HCT116 (cell line): ENCODE measurements at regions not wholly inside any gene's neighbourhood (a gene's known extent, or its start where the extent isn't known, plus 50 kb on each side); places are given as distances from the start of the nearest gene placed in this dataset.

ENCODE experiments used
- ATAC-seq: fragments of 200-7000 bp; cut with Tn5 transposase; 2 replicates; pipeline ENCODE4 v1.9.1; 2020; ENCODE audit warnings: mild to moderate bottlenecking, moderate library complexity
- BruUV-seq: library from RNA; stranded (reverse); fragments of 400-500 nt; replicated peaks from 2 replicates; lab custom pipeline; 2021; lab: Mats Ljungman, UMichigan
- CTCF ChIA-PET: fragments of 300-600 bp; sonication (Branson Sonifier 250); formaldehyde crosslinking; loops from one replicate; lab custom pipeline; 2021; ENCODE audit warnings: antibody characterized with exemption; lab: Charles Lee
- POLR2A ChIA-PET: fragments of 300-600, 350-600 bp; sonication (Branson Sonifier 250); formaldehyde crosslinking; loops from one replicate; lab custom pipeline; 2021; ENCODE audit warnings: antibody characterized with exemption; lab: Charles Lee
- RAD21 ChIA-PET, 2 experiments: fragments of 300-600 bp; sonication (Branson Sonifier 250); formaldehyde crosslinking; loops; one replicate each; lab custom pipeline; 2023; ENCODE audit warnings: low total read pairs in 2 of 2; ENCODE audit not compliant: uncharacterized antibody in 2 of 2, unreplicated experiment in 2 of 2, low non-redundant PET in 1 of 2; lab: Charles Lee
- DNase-seq: peaks from one replicate; pipeline ENCODE4 v3.0.0-alpha.2; 2010; ENCODE audit warnings: low read depth, low spot score
- H2AFZ ChIP-seq: fragments of 200-600 bp; shearing (Covaris generic), sonication (generic); 2 replicates; pipeline ENCODE4 v1.6.1; 2017; ENCODE audit warnings: low read depth, mixed run types, mixed read lengths, antibody characterized with exemption, low read length; ENCODE audit not compliant: poor library complexity, severe bottlenecking
- H3K27ac ChIP-seq: 2 replicates; pipeline ENCODE4 v1.5.1; 2012; ENCODE audit warnings: low read depth, low read length
- H3K27me3 ChIP-seq: fragments of 200-600 bp; sonication (generic); 2 replicates; pipeline ENCODE4 v1.6.1; 2016; ENCODE audit warnings: mixed run types, low read length, mixed read lengths; ENCODE audit not compliant: insufficient read depth
- H3K36me3 ChIP-seq, 2 experiments: fragments of 200-500 bp in 1 of 2; fragments of 200-600 bp in 1 of 2; sonication (Bioruptor generic) in 1 of 2; sonication (generic) in 1 of 2; 2 replicates each; pipeline versions ENCODE4 v1.5.1 to v1.6.1; 2014 to 2016; ENCODE audit warnings: low read length in 2 of 2, inconsistent platforms in 1 of 2, mixed read lengths in 1 of 2, mixed run types in 1 of 2; ENCODE audit not compliant: insufficient read depth in 2 of 2, control insufficient read depth in 1 of 2
- H3K4me1 ChIP-seq, 2 experiments: fragments of 200-600 bp in 1 of 2; sonication (generic) in 1 of 2; 2 replicates each; pipeline versions ENCODE4 v1.5.1 to v1.6.1; 2012 to 2017; ENCODE audit warnings: low read length in 2 of 2, inconsistent platforms in 1 of 2, mild to moderate bottlenecking in 1 of 2, mixed read lengths in 1 of 2, mixed run types in 1 of 2, moderate library complexity in 1 of 2; ENCODE audit not compliant: insufficient read depth in 2 of 2, control insufficient read depth in 1 of 2
- H3K4me2 ChIP-seq: fragments of 200-600 bp; sonication (generic); 2 replicates; pipeline ENCODE4 v1.6.1; 2017; ENCODE audit warnings: mixed run types, low read length, mixed read lengths
- H3K4me3 ChIP-seq, 2 experiments: fragments of 200-600 bp in 1 of 2; sonication (generic) in 1 of 2; replicated peaks in 1 of 2; 2 replicates each; pipeline ENCODE4 v1.5.1; 2011 to 2016; ENCODE audit warnings: low read length in 2 of 2, control low read depth in 1 of 2, low read depth in 1 of 2, mild to moderate bottlenecking in 1 of 2, mixed read lengths in 1 of 2, mixed run types in 1 of 2
- H3K79me2 ChIP-seq: fragments of 200-600 bp; sonication (generic); 2 replicates; pipeline ENCODE4 v1.6.1; 2017; ENCODE audit warnings: mild to moderate bottlenecking, mixed run types, low read length, moderate library complexity, mixed read lengths; ENCODE audit not compliant: insufficient read depth
- H3K9ac ChIP-seq: fragments of 200-600 bp; sonication (generic); 2 replicates; pipeline ENCODE4 v1.6.1; 2016; ENCODE audit warnings: low read length, mixed read lengths
- H3K9me2 ChIP-seq: fragments of 200-600 bp; sonication (generic), shearing (Covaris generic); 2 replicates; pipeline ENCODE4 v1.6.1; 2017; ENCODE audit warnings: mixed run types, mild to moderate bottlenecking, moderate library complexity; ENCODE audit not compliant: insufficient read depth
- H3K9me3 ChIP-seq, 2 experiments: fragments of 200-500 bp in 1 of 2; fragments of 200-600 bp in 1 of 2; sonication (Bioruptor generic) in 1 of 2; sonication (generic) in 1 of 2; 2 replicates each; pipeline ENCODE4 v1.6.1; 2014 to 2017; ENCODE audit warnings: low read length in 2 of 2, mixed read lengths in 2 of 2, inconsistent platforms in 1 of 2, low read depth in 1 of 2, mild to moderate bottlenecking in 1 of 2, mixed run types in 1 of 2, moderate library complexity in 1 of 2; ENCODE audit not compliant: control insufficient read depth in 1 of 2, insufficient read depth in 1 of 2
- H4K20me1 ChIP-seq: fragments of 200-600 bp; sonication (generic), shearing (Covaris generic); 2 replicates; pipeline ENCODE4 v1.6.1; 2017; ENCODE audit warnings: mixed run types, mild to moderate bottlenecking, moderate library complexity; ENCODE audit not compliant: insufficient read depth
- CBX3 ChIP-seq: IDR thresholded peaks from 2 replicates; pipeline ENCODE4 v1.6.1; 2012; ENCODE audit warnings: low read depth
- ELF1 ChIP-seq: IDR thresholded peaks from 2 replicates; pipeline ENCODE4 v1.6.1; 2012; ENCODE audit warnings: low read depth, borderline replicate concordance
- FOSL1 ChIP-seq: IDR thresholded peaks from 2 replicates; pipeline ENCODE4 v1.6.1; 2012; ENCODE audit warnings: low read depth
- JUND ChIP-seq: IDR thresholded peaks from 2 replicates; pipeline ENCODE4 v1.6.1; 2012
- POLR2AphosphoS5 ChIP-seq: IDR thresholded peaks from 2 replicates; pipeline ENCODE4 v1.6.1; 2011; ENCODE audit warnings: mild to moderate bottlenecking, low read depth, low read length, moderate library complexity
- RAD21 ChIP-seq: IDR thresholded peaks from 2 replicates; pipeline ENCODE4 v1.6.1; 2012; ENCODE audit warnings: low read depth, mild to moderate bottlenecking
- SRF ChIP-seq: IDR thresholded peaks from 2 replicates; pipeline ENCODE4 v1.6.1; 2012; ENCODE audit warnings: low read depth
- TCF7L2 ChIP-seq: IDR thresholded peaks from 2 replicates; pipeline ENCODE4 v1.7.0; 2011; ENCODE audit warnings: borderline replicate concordance, inconsistent platforms; ENCODE audit not compliant: insufficient read depth, insufficient read length; ENCODE audit errors: extremely low read depth
- YY1 ChIP-seq: IDR thresholded peaks from 2 replicates; pipeline ENCODE4 v1.6.1; 2011; ENCODE audit warnings: low read length, low read depth, moderate library complexity, mild to moderate bottlenecking; ENCODE audit not compliant: insufficient replicate concordance; ENCODE audit errors: extremely low read depth
- ZFX ChIP-seq: fragments of 450-650 bp; IDR thresholded peaks from 2 replicates; pipeline ENCODE4 v1.6.1; 2017
- ZNF274 ChIP-seq: fragments of 200-500 bp; sonication (Bioruptor generic); IDR thresholded peaks from 2 replicates; pipeline ENCODE4 v1.6.1; 2014; ENCODE audit warnings: mild to moderate bottlenecking, low read depth, low read length, inconsistent platforms
- intact Hi-C: fragments of 100-400 bp; cut with micrococcal nuclease; formaldehyde crosslinking; loops from 2 replicates; pipeline ENCODE4 v1.10.0; 2022
- TF ChIP-seq, protein P1 (sequence below): IDR thresholded peaks from 2 replicates; pipeline ENCODE4 v1.6.1; 2012
- TF ChIP-seq, protein P2 (sequence below): IDR thresholded peaks from 2 replicates; pipeline ENCODE4 v1.6.1; 2011; ENCODE audit warnings: mild to moderate bottlenecking, low read length, moderate library complexity; ENCODE audit not compliant: insufficient replicate concordance; ENCODE audit errors: extremely low read depth

DNA sequence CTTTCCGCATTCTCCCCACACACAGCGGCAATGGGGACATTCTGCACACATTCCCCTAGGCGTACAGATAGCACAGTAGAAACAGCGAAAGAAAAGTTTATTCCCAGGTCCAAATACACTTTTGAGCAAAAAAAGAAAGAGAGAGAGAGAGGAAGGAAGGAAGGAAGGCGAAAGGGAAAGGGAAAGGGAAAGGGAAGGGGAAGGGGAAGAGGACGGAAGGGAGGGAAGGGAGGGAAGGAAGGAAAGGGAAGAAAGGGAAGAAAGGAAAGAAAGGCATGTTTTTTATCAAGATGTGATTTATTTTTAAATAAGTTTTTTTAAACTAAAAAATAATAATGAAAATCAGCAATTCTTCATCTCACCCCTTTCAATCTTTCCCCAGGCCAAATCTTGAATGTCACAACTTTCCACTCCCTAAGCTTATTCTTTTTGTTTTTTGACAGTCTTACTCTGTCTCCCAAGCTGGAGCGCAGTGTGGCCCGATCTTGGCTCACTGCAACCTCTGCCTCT lies 281.7 kb downstream of the SKIDA1 start:
- CTCF ChIA-PET, result interaction anchor here (0.5 kb wide), 1 partner anchor 253 kb away, joined by 3 read pairs; no protein-coding TSS in a partner anchor
- POLR2A ChIA-PET, result no interaction called here
- Histone ChIP-seq H3K4me1 (peaks cover 3 to 7% of the 10 kb centered on the region in 2 experiments; a peak in 2 of 4 replicates), H3K9me3 (no peaks in the 10 kb centered on the region), H3K27me3 (no peaks in the 10 kb centered on the region), H3K36me3 (no peaks in the 10 kb centered on the region), H3K79me2 (no peaks in the 10 kb centered on the region), H3K4me3 (no peak overlapping the region), H4K20me1 (no peaks in the 10 kb centered on the region), H2AFZ (no peak overlapping the region), H3K9ac (no peak overlapping the region), H3K27ac (no peak overlapping the region)
- ATAC-seq (no peak), DNase-seq (no peak)
- no TSS peak for BruUV-seq
- RAD21 ChIA-PET, result no interaction called here
- intact Hi-C loops, result no loop called here
- no peak for TF ChIP-seq ZNF274
- TF ChIP-seq, all 23 proteins: peak for 0
- H3K9me2 ChIP-seq, result no peaks in the 10 kb centered on the region
- no peak overlapping the region for H3K4me2 ChIP-seq

DNA sequence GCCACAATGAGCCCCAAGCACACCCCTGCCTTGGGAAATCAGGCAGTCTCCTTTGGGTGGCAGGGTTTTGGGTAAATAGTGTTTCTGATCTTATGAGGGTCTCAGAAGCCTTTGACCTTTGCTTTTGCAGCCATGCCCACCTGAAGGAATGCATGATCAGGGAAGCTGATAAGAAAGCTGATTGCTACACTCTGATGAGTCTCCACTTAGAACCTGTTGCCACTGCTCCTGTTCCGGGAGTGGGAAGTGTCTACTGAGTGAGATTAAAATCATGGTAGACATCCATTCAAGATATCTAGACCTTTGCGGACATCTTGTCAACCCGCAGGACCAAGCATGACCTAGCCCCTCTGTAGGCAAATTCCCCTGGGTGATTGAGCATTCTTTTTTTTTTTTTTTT lies 282.6 kb downstream of the SKIDA1 start:
- no peak for DNase-seq
- TF ChIP-seq YY1 (no peak), ZNF274 (no peak), CBX3 (no peak), ZFX (no peak), ELF1 (no peak), RAD21 (no peak), FOSL1 (no peak), TCF7L2 (no peak), POLR2AphosphoS5 (no peak), JUND (no peak), SRF (no peak)
- TF ChIP-seq, protein P1, sequence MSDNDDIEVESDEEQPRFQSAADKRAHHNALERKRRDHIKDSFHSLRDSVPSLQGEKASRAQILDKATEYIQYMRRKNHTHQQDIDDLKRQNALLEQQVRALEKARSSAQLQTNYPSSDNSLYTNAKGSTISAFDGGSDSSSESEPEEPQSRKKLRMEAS, result no peak
- TF ChIP-seq, protein P2, sequence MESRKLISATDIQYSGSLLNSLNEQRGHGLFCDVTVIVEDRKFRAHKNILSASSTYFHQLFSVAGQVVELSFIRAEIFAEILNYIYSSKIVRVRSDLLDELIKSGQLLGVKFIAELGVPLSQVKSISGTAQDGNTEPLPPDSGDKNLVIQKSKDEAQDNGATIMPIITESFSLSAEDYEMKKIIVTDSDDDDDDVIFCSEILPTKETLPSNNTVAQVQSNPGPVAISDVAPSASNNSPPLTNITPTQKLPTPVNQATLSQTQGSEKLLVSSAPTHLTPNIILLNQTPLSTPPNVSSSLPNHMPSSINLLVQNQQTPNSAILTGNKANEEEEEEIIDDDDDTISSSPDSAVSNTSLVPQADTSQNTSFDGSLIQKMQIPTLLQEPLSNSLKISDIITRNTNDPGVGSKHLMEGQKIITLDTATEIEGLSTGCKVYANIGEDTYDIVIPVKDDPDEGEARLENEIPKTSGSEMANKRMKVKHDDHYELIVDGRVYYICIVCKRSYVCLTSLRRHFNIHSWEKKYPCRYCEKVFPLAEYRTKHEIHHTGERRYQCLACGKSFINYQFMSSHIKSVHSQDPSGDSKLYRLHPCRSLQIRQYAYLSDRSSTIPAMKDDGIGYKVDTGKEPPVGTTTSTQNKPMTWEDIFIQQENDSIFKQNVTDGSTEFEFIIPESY, result no peak
- TF ChIP-seq, all 23 proteins: peak for 0
- Histone ChIP-seq H3K27me3 (no peaks in the 10 kb centered on the region), H4K20me1 (no peaks in the 10 kb centered on the region), H3K4me3 (no peak overlapping the region), H3K27ac (no peak overlapping the region), H3K9me3 (no peaks in the 10 kb centered on the region), H2AFZ (no peak overlapping the region), H3K79me2 (no peaks in the 10 kb centered on the region), H3K36me3 (no peaks in the 10 kb centered on the region), H3K9ac (no peak overlapping the region), H3K4me2 (no peak overlapping the region), H3K9me2 (no peaks in the 10 kb centered on the region), H3K4me1 (peaks cover 5 to 10% of the 10 kb centered on the region in 2 experiments; a peak in 3 of 4 replicates)
- RAD21 ChIA-PET, result no interaction called here
- no peak for ATAC-seq
- POLR2A ChIA-PET, result no interaction called here
- intact Hi-C loops, result no loop called here
- BruUV-seq, result no TSS peak
- CTCF ChIA-PET, result no interaction called here
